ENCODE measurements at regions not wholly inside any gene's neighbourhood (a gene's known extent, or its start where the extent isn't known, plus 50 kb on each side); places are given as distances from the start of the nearest gene placed in this dataset.
"Not testable (repeated sequence)": the region's sequence is repeated elsewhere in the genome, so short reads cannot be mapped to it uniquely, and the experiment has no call there.

GRCh38 chr15:46879032-46879770 lies 838.1 kb upstream of the SEMA6D start:
- no peak for DNase-seq

- DNase-seq = no peak
These were observed 836.5 kb upstream of the SEMA6D start for GRCh38 chr15:46880791-46881190.

GRCh38 chr15:46892621-46893160 lies 824.6 kb upstream of the SEMA6D start:
- DNase-seq = no peak

- DNase-seq = no peak
These were observed 822.7 kb upstream of the SEMA6D start for GRCh38 chr15:46894644-46895043.

- no peak for DNase-seq
These were observed 820.0 kb upstream of the SEMA6D start for GRCh38 chr15:46897266-46897665.

- no peak for DNase-seq
These were observed 816.3 kb upstream of the SEMA6D start for GRCh38 chr15:46901001-46901400.

GRCh38 chr15:46917721-46918252 lies 799.5 kb upstream of the SEMA6D start:
- DNase-seq = no peak

GRCh38 chr15:46918462-46919140 lies 798.7 kb upstream of the SEMA6D start:
- no peak for DNase-seq

GRCh38 chr15:46921891-46922290 lies 795.4 kb upstream of the SEMA6D start:
- no peak for DNase-seq

GRCh38 chr15:46930426-46930825 lies 786.9 kb upstream of the SEMA6D start:
- no peak for DNase-seq

GRCh38 chr15:46933332-46933731 lies 784.0 kb upstream of the SEMA6D start:
- DNase-seq = no peak

- DNase-seq = no peak
These were observed 782.5 kb upstream of the SEMA6D start for GRCh38 chr15:46934851-46935250.

GRCh38 chr15:46938169-46938568 lies 779.1 kb upstream of the SEMA6D start:
- DNase-seq = no peak

GRCh38 chr15:46941241-46941640 lies 776.1 kb upstream of the SEMA6D start:
- no peak for DNase-seq

- DNase-seq = no peak
These were observed 770.4 kb upstream of the SEMA6D start for GRCh38 chr15:46946953-46947352.

GRCh38 chr15:46955576-46955975 lies 761.7 kb upstream of the SEMA6D start:
- DNase-seq = no peak

GRCh38 chr15:46956456-46956855 lies 760.8 kb upstream of the SEMA6D start:
- no peak for DNase-seq

GRCh38 chr15:46956881-46957280 lies 760.4 kb upstream of the SEMA6D start:
- DNase-seq = no peak

- no peak for DNase-seq
These were observed 756.7 kb upstream of the SEMA6D start for GRCh38 chr15:46960581-46960980.

- DNase-seq = no peak
These were observed 755.5 kb upstream of the SEMA6D start for GRCh38 chr15:46961795-46962194.

- not testable (repeated sequence) for DNase-seq
These were observed 729.2 kb upstream of the SEMA6D start for GRCh38 chr15:46988055-46988454.

- DNase-seq = no peak
These were observed 720.9 kb upstream of the SEMA6D start for GRCh38 chr15:46996359-46996758.

GRCh38 chr15:46997501-46997900 lies 719.8 kb upstream of the SEMA6D start:
- DNase-seq = no peak

GRCh38 chr15:47003568-47003967 lies 713.7 kb upstream of the SEMA6D start:
- no peak for DNase-seq

Measured in activated CD8-positive, alpha-beta memory T cell treated with anti-CD3 and anti-CD28 coated beads, Interleukin-2, amount 50 U/mL, for 4 hours (primary cell).